ENCODE measurements at regions not wholly inside any gene's neighbourhood (a gene's known extent, or its start where the extent isn't known, plus 50 kb on each side); places are given as distances from the start of the nearest gene placed in this dataset.

- no peak overlapping the region for H3K9ac ChIP-seq (ENCODE audit: low read length)
- H3K9me3 ChIP-seq (ENCODE audit: control insufficient read depth, low read length), result peaks cover 3% of the 10 kb centered on the region
- H3K36me3 ChIP-seq (ENCODE audit: control insufficient read depth, insufficient read depth, low read length, severe bottlenecking), result no peaks in the 10 kb centered on the region
- H3K4me3 ChIP-seq (ENCODE audit: low read length), result no peak overlapping the region
- no peak for DNase-seq (ENCODE audit: low read depth)
- H3K4me1 ChIP-seq (ENCODE audit: control insufficient read depth, insufficient read depth, low read length), result no peaks in the 10 kb centered on the region
- no peaks in the 10 kb centered on the region for H3K27me3 ChIP-seq (replicated peaks; ENCODE audit: control insufficient read depth, insufficient read depth, low read length)
Measured at GRCh38 chr9:7622481-7622880, 177.1 kb downstream of the DMAC1 start.

GRCh38 chr9:7615344-7615743 is 184.2 kb downstream of the DMAC1 start:
- H3K4me1 ChIP-seq (ENCODE audit: control insufficient read depth, insufficient read depth, low read length), result no peaks in the 10 kb centered on the region
- H3K9ac ChIP-seq (ENCODE audit: low read length), result no peak overlapping the region
- H3K36me3 ChIP-seq (ENCODE audit: control insufficient read depth, insufficient read depth, low read length, severe bottlenecking), result no peaks in the 10 kb centered on the region
- H3K4me3 ChIP-seq (ENCODE audit: low read length), result no peak overlapping the region
- no peaks in the 10 kb centered on the region for H3K9me3 ChIP-seq (ENCODE audit: control insufficient read depth, low read length)
- DNase-seq (ENCODE audit: low read depth), result no peak
- no peaks in the 10 kb centered on the region for H3K27me3 ChIP-seq (replicated peaks; ENCODE audit: control insufficient read depth, insufficient read depth, low read length)

GRCh38 chr9:7613931-7614330 is 185.6 kb downstream of the DMAC1 start:
- Histone ChIP-seq H3K9me3 (ENCODE audit: control insufficient read depth, low read length) (no peaks in the 10 kb centered on the region), H3K4me3 (ENCODE audit: low read length) (no peak overlapping the region), H3K4me1 (ENCODE audit: control insufficient read depth, insufficient read depth, low read length) (no peaks in the 10 kb centered on the region), H3K27me3 (replicated peaks; ENCODE audit: control insufficient read depth, insufficient read depth, low read length) (no peaks in the 10 kb centered on the region), H3K9ac (ENCODE audit: low read length) (no peak overlapping the region), H3K36me3 (ENCODE audit: control insufficient read depth, insufficient read depth, low read length, severe bottlenecking) (no peaks in the 10 kb centered on the region)
- no peak for DNase-seq (ENCODE audit: low read depth)

DNA sequence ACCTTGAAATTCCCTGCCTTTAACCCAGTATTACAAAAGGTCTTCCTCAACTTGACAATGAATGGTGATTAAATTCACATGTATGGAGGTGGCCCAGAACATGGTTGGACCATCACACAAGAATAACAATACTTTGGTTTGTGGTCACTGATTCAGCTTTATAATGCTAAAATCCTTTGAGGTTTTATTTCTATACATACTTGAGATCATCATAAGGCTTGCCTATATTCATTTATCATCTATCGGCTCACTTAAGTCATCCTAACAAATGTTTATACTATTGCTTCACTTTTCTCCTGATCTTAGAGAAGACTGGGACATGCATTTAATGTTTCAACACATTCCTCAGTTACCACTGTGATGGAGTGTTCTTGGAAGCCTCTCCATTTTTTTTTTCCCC is 191.3 kb downstream of the DMAC1 start:
- Histone ChIP-seq H3K9ac (ENCODE audit: low read length) (no peak overlapping the region), H3K4me1 (ENCODE audit: control insufficient read depth, insufficient read depth, low read length) (no peaks in the 10 kb centered on the region), H3K36me3 (ENCODE audit: control insufficient read depth, insufficient read depth, low read length, severe bottlenecking) (no peaks in the 10 kb centered on the region), H3K4me3 (ENCODE audit: low read length) (no peak overlapping the region), H3K27me3 (replicated peaks; ENCODE audit: control insufficient read depth, insufficient read depth, low read length) (no peaks in the 10 kb centered on the region), H3K9me3 (ENCODE audit: control insufficient read depth, low read length) (no peaks in the 10 kb centered on the region)
- no peak for DNase-seq (ENCODE audit: low read depth)

- Histone ChIP-seq H3K4me3 (ENCODE audit: low read length) (no peak overlapping the region), H3K27me3 (replicated peaks; ENCODE audit: control insufficient read depth, insufficient read depth, low read length) (no peaks in the 10 kb centered on the region), H3K36me3 (ENCODE audit: control insufficient read depth, insufficient read depth, low read length, severe bottlenecking) (no peaks in the 10 kb centered on the region), H3K9me3 (ENCODE audit: control insufficient read depth, low read length) (no peaks in the 10 kb centered on the region), H3K4me1 (ENCODE audit: control insufficient read depth, insufficient read depth, low read length) (no peaks in the 10 kb centered on the region), H3K9ac (ENCODE audit: low read length) (no peak overlapping the region)
- DNase-seq (ENCODE audit: low read depth), result no peak
Measured at GRCh38 chr9:7607421-7607820, 192.2 kb downstream of the DMAC1 start.

GRCh38 chr9:7606591-7606990 is 193.0 kb downstream of the DMAC1 start:
- H3K4me1 ChIP-seq (ENCODE audit: control insufficient read depth, insufficient read depth, low read length), result no peaks in the 10 kb centered on the region
- H3K9ac ChIP-seq (ENCODE audit: low read length), result no peak overlapping the region
- no peaks in the 10 kb centered on the region for H3K9me3 ChIP-seq (ENCODE audit: control insufficient read depth, low read length)
- H3K36me3 ChIP-seq (ENCODE audit: control insufficient read depth, insufficient read depth, low read length, severe bottlenecking), result no peaks in the 10 kb centered on the region
- no peak for DNase-seq (ENCODE audit: low read depth)
- H3K4me3 ChIP-seq (ENCODE audit: low read length), result no peak overlapping the region
- no peaks in the 10 kb centered on the region for H3K27me3 ChIP-seq (replicated peaks; ENCODE audit: control insufficient read depth, insufficient read depth, low read length)

GRCh38 chr9:7601739-7602138 is 197.8 kb downstream of the DMAC1 start:
- Histone ChIP-seq H3K9ac (ENCODE audit: low read length) (no peak overlapping the region), H3K4me1 (ENCODE audit: control insufficient read depth, insufficient read depth, low read length) (no peaks in the 10 kb centered on the region), H3K9me3 (ENCODE audit: control insufficient read depth, low read length) (no peaks in the 10 kb centered on the region), H3K4me3 (ENCODE audit: low read length) (no peak overlapping the region), H3K27me3 (replicated peaks; ENCODE audit: control insufficient read depth, insufficient read depth, low read length) (no peaks in the 10 kb centered on the region), H3K36me3 (ENCODE audit: control insufficient read depth, insufficient read depth, low read length, severe bottlenecking) (no peaks in the 10 kb centered on the region)
- DNase-seq (ENCODE audit: low read depth), result no peak

GRCh38 chr9:7597716-7598115 is 201.9 kb downstream of the DMAC1 start:
- H3K4me3 ChIP-seq (ENCODE audit: low read length), result no peak overlapping the region
- H3K9ac ChIP-seq (ENCODE audit: low read length), result no peak overlapping the region
- no peak for DNase-seq (ENCODE audit: low read depth)

DNA sequence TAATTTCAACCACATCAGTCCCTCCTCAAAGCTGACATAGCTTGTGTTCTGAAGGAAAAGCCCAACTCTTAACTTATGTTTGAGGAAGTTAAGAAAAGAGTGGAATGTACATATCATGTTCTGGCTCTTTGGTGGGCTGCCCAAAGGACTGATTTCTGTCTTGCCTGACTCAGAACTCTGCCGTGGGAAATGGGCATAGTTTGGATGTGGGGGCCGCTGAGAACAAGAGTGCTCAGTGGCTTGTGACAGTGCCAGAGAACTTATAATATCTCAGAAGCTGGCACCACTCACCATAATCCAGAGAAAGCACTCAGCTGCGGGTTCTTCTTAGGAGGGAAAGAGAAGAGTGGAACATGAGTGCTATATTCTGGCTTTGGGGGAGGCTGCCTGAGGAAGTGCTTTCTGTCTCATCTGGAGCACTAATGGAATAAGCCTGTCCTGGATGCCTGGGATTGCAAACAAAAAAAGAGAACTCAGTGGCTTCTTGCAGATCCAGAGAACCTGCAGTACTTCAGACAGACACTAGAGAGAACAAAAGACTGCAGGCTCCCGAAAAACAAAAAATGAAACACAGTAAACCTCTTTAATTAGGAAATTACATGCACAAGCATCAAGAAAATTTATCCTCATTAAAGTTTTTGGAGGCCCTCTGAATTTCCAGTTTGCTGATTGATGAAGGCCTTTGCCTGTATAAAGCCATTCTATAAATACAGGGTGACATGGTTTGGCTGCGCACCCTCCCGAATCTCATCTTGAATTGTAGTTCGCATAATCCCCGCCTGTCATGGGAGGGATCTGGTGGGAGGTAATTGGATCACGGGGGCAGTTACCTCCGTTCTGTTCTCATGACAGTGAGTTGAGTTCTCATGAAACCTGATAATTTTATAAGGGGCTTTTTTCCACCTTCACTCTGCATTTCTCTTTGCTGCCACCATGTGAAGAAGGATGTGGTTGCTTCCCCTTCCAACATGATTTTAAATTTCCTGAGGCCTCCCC is 207.0 kb downstream of the DMAC1 start:
- H3K9ac ChIP-seq (ENCODE audit: low read length), result no peak overlapping the region
- DNase-seq (ENCODE audit: low read depth), result no peak

More at GRCh38 chr9:7597716-7598115, 201.9 kb downstream of the DMAC1 start:
- Histone ChIP-seq H3K9me3 (ENCODE audit: control insufficient read depth, low read length) (no peaks in the 10 kb centered on the region), H3K36me3 (ENCODE audit: control insufficient read depth, insufficient read depth, low read length, severe bottlenecking) (no peaks in the 10 kb centered on the region), H3K4me1 (ENCODE audit: control insufficient read depth, insufficient read depth, low read length) (no peaks in the 10 kb centered on the region), H3K27me3 (replicated peaks; ENCODE audit: control insufficient read depth, insufficient read depth, low read length) (no peaks in the 10 kb centered on the region)

GRCh38 chr9:7591501-7591900 is 208.1 kb downstream of the DMAC1 start:
- Histone ChIP-seq H3K4me3 (ENCODE audit: low read length) (no peak overlapping the region), H3K9ac (ENCODE audit: low read length) (no peak overlapping the region), H3K4me1 (ENCODE audit: control insufficient read depth, insufficient read depth, low read length) (no peaks in the 10 kb centered on the region), H3K27me3 (replicated peaks; ENCODE audit: control insufficient read depth, insufficient read depth, low read length) (no peaks in the 10 kb centered on the region), H3K9me3 (ENCODE audit: control insufficient read depth, low read length) (no peaks in the 10 kb centered on the region), H3K36me3 (ENCODE audit: control insufficient read depth, insufficient read depth, low read length, severe bottlenecking) (no peaks in the 10 kb centered on the region)
- DNase-seq (ENCODE audit: low read depth), result no peak

More for the DNA sequence above, 207.0 kb downstream of the DMAC1 start:
- H3K4me1 ChIP-seq (ENCODE audit: control insufficient read depth, insufficient read depth, low read length), result no peaks in the 10 kb centered on the region
- H3K36me3 ChIP-seq (ENCODE audit: control insufficient read depth, insufficient read depth, low read length, severe bottlenecking), result no peaks in the 10 kb centered on the region
- no peak overlapping the region for H3K4me3 ChIP-seq (ENCODE audit: low read length)
- no peaks in the 10 kb centered on the region for H3K9me3 ChIP-seq (ENCODE audit: control insufficient read depth, low read length)
- H3K27me3 ChIP-seq (replicated peaks; ENCODE audit: control insufficient read depth, insufficient read depth, low read length), result no peaks in the 10 kb centered on the region

DNA sequence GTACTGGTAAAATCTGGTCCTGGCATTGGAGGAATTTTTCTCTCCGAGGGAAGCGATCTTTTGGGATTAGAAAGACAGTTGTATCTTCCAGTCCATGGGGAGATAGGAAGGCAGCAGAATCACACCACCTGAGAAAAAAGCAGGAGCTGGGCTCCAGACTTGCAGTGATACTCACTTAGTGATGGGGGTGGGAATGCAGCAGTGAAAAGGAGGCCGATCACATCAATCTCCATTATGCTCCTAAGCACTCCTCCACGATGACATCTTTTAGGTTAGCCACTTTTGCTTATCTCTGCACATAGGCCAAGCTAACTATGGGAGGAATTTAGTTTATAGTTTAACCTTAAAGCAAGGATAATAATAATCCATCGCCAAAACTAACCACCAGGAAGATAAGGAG is 219.0 kb downstream of the DMAC1 start:
- Histone ChIP-seq H3K9me3 (ENCODE audit: control insufficient read depth, low read length) (no peaks in the 10 kb centered on the region), H3K4me3 (ENCODE audit: low read length) (no peak overlapping the region), H3K9ac (ENCODE audit: low read length) (no peak overlapping the region), H3K36me3 (ENCODE audit: control insufficient read depth, insufficient read depth, low read length, severe bottlenecking) (no peaks in the 10 kb centered on the region), H3K4me1 (ENCODE audit: control insufficient read depth, insufficient read depth, low read length) (no peaks in the 10 kb centered on the region), H3K27me3 (replicated peaks; ENCODE audit: control insufficient read depth, insufficient read depth, low read length) (no peaks in the 10 kb centered on the region)
- no peak for DNase-seq (ENCODE audit: low read depth)

Measured in adipocyte (in vitro differentiated cells).